Activated T-helper 17 cell treated with anti-CD3 and anti-CD28 coated beads, Interleukin-2, amount 50 U/mL, for 72 hours (primary cell): ENCODE measurements at regions not wholly inside any gene's neighbourhood (a gene's known extent, or its start where the extent isn't known, plus 50 kb on each side); places are given as distances from the start of the nearest gene placed in this dataset.

Experiments
- ATAC-seq: fragments of 150-1000 bp; cut with Tn5 transposase; replicated peaks from 2 replicates; pipeline ENCODE4 v1.10.0; 2021; ENCODE audit warnings: mild to moderate bottlenecking, moderate library complexity
- H3K27ac Mint-ChIP-seq: one replicate; pipeline ENCODE4 v1.8.0; 2022; ENCODE audit warnings: mixed read lengths
- H3K27me3 Mint-ChIP-seq: one replicate; pipeline ENCODE4 v1.8.0; 2022; ENCODE audit warnings: mixed read lengths
- H3K36me3 Mint-ChIP-seq: one replicate; pipeline ENCODE4 v1.8.0; 2022; ENCODE audit warnings: low read depth, mild to moderate bottlenecking, mixed read lengths
- H3K4me1 Mint-ChIP-seq: one replicate; pipeline ENCODE4 v1.8.0; 2022; ENCODE audit warnings: mixed read lengths
- H3K4me3 Mint-ChIP-seq: one replicate; pipeline ENCODE4 v1.8.0; 2022; ENCODE audit warnings: mild to moderate bottlenecking, mixed read lengths
- H3K9me3 Mint-ChIP-seq: one replicate; pipeline ENCODE4 v1.8.0; 2022; ENCODE audit warnings: mixed read lengths

DNA sequence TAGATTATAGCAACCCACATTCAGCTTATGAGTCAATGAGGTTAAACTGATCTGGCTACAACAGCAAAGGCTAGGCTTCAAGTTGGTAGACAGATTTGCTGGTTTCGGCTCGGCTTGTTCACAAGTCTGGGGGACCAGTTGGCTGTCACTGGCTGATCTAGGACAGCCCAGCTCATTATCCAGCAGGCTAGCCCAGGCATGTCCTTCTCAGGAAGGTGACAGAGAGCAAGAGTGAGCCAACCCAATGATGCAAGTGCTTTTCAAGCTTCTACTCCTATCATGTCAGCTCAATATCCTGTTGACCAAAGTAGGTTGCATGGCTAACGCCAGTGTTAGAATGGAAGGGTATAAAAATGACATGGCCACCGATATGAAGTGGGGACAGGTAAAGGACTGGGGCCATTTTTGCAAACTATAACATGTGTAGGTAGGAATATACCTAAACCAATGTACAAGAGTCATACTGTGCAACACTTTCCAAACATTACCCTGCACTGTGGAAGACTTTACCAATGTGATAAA is 220.9 kb upstream of the SOX21 start:
- Mint-ChIP-seq H3K27ac (no peak overlapping the region), H3K36me3 (no peaks in the 10 kb centered on the region), H3K27me3 (peaks cover 13% of the 10 kb centered on the region), H3K4me1 (no peaks in the 10 kb centered on the region), H3K9me3 (peaks cover 5% of the 10 kb centered on the region), H3K4me3 (no peak overlapping the region)
- ATAC-seq, result no peak

DNA sequence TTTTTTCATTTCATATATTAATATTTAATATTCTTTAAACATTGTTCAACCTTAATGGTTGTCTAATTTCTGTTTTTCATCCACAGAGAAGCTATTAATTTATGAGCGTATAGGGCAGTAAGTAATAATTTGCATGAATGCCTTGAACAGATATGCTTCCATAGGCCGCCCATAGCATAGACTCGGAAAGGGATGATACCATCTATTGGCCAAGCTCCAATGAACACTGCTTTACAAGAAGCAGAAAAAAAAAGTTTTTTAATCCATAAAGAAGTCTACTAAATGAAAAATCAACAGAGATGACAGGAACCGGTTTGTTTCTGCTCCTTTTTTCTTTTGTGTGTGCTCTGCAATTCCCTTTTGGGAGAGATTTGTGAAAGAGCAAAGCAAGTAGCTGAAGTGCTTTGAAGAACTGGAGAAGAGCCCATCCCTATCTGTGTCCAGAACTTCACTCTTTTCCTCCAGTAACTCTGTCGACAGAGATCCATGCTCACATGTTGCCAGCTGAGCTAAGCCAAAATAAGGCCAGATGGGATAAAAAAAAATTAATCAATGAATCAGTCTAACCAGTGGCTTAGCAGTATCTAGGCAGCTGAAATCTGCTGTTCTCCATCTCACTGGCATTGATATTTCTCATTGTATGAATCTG is 215.9 kb upstream of the SOX21 start:
- H3K27ac Mint-ChIP-seq, result no peak overlapping the region
- H3K9me3 Mint-ChIP-seq, result peaks cover 5% of the 10 kb centered on the region
- no peak overlapping the region for H3K4me3 Mint-ChIP-seq
- ATAC-seq, result no peak
- peaks cover 9% of the 10 kb centered on the region for H3K27me3 Mint-ChIP-seq
- no peaks in the 10 kb centered on the region for H3K36me3 Mint-ChIP-seq
- no peaks in the 10 kb centered on the region for H3K4me1 Mint-ChIP-seq

DNA sequence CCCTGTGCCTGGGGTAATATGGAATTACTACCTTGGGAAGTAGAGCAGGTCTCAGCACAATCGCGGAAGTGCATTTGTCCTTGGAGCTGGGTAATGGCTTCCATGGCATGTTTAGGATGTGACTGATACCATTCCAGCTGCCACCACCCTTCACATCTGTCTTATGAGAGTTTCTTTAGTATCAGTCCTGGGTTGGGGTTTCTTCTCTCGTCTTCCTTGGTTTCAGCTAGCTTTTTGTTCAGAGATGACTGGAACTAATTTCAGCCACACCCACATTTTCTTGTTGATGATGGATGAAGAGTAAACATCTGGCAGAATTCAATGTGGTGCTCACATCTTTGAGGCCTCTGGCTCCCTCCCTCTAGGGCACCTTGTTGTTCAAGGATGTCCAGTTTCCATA is 212.9 kb upstream of the SOX21 start:
- Mint-ChIP-seq H3K4me3 (no peak overlapping the region), H3K27ac (no peak overlapping the region), H3K36me3 (no peaks in the 10 kb centered on the region), H3K4me1 (no peaks in the 10 kb centered on the region), H3K9me3 (no peaks in the 10 kb centered on the region), H3K27me3 (peaks cover 9% of the 10 kb centered on the region)
- ATAC-seq, result no peak

DNA sequence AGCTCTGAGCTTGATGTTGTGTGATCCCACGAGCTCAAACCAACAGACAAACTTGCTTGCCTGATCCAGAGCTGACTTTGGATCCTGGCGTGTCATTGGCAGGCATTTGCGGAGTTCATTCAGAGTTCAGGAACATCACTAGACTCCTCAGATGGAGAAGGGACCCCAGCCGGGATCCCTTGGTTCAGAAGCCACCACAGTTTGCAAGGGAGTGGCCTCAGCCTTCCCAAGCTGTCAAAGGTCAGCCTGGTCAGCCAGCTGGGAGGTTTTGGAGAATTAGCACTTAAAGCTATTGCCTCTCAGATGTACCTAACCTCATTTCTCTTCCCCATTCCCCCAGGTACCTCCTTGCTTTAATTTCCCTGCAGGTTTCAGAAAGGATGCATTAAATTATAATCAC is 208.8 kb upstream of the SOX21 start:
- Mint-ChIP-seq H3K4me1 (no peaks in the 10 kb centered on the region), H3K9me3 (no peaks in the 10 kb centered on the region), H3K36me3 (no peaks in the 10 kb centered on the region), H3K27ac (no peak overlapping the region), H3K27me3 (peaks cover 9% of the 10 kb centered on the region), H3K4me3 (no peak overlapping the region)
- no peak for ATAC-seq

DNA sequence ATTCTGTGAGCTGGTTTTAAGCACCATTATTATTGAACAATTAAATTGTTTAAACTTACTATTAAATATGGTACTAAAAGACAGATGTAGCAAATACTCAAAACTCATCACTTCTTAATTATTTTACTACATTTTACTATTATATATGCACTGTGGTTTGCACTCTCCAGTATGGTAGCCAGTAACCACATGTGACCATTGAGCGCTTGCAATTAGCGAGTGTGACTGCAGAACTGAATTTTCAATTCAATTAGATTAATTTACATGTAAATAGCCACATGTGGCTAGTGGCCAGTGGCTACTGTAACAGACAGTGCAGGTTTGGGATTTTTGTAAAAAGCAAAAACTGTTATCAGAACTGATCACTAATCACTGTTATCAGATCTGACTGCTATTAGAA is 208.2 kb upstream of the SOX21 start:
- Mint-ChIP-seq H3K4me1 (no peaks in the 10 kb centered on the region), H3K9me3 (no peaks in the 10 kb centered on the region), H3K27me3 (peaks cover 9% of the 10 kb centered on the region), H3K27ac (no peak overlapping the region), H3K4me3 (no peak overlapping the region), H3K36me3 (no peaks in the 10 kb centered on the region)
- ATAC-seq, result no peak

DNA sequence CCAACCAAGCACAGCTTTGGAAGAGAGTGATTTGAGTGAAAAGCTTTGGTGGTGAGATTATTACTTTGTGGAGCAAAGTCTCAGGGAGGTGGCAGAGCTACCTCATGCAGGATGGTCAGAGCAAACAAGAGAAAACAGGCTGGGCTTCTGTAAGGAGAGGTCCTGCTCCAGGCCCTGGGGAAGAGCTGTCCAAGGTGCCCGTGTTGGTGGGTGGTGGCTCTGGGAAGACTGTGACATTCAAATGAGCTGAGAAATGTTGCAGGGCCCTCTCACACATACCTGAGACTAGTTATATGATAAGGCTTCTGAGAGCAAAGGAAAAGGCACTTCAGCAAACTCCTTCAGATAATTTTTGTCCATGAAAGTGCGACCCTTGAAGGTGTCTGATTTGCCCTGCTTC is 205.5 kb upstream of the SOX21 start:
- no peak overlapping the region for H3K27ac Mint-ChIP-seq
- no peak overlapping the region for H3K4me3 Mint-ChIP-seq
- no peak for ATAC-seq
- no peaks in the 10 kb centered on the region for H3K9me3 Mint-ChIP-seq
- peaks cover 11% of the 10 kb centered on the region for H3K27me3 Mint-ChIP-seq
- no peaks in the 10 kb centered on the region for H3K36me3 Mint-ChIP-seq
- H3K4me1 Mint-ChIP-seq, result no peaks in the 10 kb centered on the region

DNA sequence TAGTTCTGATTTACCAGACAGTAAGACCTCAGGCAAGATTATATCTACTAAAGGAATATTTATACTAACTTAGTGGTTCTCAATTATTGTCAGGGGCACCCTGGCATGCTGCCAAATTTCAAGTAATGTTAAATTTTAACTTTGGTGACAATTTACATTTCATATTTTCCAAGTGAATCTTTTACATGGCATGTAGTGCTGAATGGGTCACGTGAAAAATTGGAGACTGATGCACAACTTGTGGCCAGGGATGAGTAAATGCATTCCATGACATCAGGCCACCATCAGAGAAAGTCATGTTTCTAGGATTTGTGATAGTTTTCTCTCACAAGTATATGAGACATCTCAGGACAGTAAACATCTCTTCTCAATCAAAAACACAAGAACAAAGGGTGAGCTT is 202.6 kb upstream of the SOX21 start:
- Mint-ChIP-seq H3K4me3 (no peak overlapping the region), H3K36me3 (no peaks in the 10 kb centered on the region), H3K9me3 (no peaks in the 10 kb centered on the region), H3K4me1 (no peaks in the 10 kb centered on the region), H3K27me3 (peaks cover 28% of the 10 kb centered on the region), H3K27ac (no peak overlapping the region)
- no peak for ATAC-seq

DNA sequence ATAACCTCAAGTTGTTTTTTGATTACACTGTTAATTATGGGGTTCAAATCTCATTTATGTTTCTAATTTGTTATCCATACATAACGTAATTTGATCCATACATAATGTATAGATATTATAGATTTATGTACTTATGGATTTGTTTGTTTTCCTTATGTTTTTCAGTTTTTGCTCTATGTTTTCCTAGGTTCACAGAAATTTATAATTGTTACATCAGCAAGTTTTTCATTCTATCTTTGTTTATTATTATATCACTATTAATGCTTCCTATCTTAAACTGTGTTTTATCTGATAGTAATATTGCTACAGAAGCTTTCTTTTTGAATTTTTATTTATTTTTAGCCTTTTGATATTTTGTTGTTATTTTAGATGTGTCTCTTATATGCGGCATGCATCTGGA is 194.3 kb upstream of the SOX21 start:
- ATAC-seq, result no peak
- no peak overlapping the region for H3K4me3 Mint-ChIP-seq
- H3K27me3 Mint-ChIP-seq, result peaks cover 24% of the 10 kb centered on the region
- H3K4me1 Mint-ChIP-seq, result no peaks in the 10 kb centered on the region
- no peaks in the 10 kb centered on the region for H3K36me3 Mint-ChIP-seq
- H3K9me3 Mint-ChIP-seq, result no peaks in the 10 kb centered on the region
- no peak overlapping the region for H3K27ac Mint-ChIP-seq

DNA sequence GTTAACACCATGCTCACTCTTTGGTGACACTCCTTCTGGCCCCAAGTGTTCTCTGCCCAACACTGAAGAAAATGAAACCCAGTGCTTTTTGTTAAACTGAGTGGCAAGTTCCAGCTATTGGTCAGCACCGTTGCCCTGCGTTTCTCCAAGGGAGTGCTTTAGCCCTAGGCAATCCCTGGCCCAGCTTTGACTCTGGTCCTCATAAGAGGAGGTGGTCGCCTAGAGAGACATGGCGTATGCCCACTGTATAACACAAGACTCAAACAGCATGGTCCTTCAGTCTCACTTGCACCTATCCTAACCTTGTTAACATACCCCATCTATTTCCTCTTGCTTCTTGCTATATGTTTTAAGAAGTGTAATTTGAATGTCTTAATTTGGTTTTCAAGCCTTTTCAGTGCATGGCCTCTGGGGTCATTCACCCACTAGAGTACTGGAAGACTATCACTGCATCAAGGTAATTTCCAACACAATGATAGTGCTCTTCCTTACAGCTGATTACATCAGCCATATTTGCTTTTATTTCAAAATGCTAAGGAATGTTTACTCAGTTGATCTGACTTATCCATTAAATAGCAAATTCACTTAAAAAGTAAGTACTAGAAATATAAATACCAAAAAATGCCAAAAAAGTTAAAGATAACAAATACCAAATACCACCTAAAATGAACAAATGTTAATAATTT is 190.5 kb upstream of the SOX21 start:
- no peak for ATAC-seq
- Mint-ChIP-seq H3K9me3 (no peaks in the 10 kb centered on the region), H3K36me3 (no peaks in the 10 kb centered on the region), H3K27me3 (peaks cover 3% of the 10 kb centered on the region), H3K4me1 (no peaks in the 10 kb centered on the region), H3K4me3 (no peak overlapping the region), H3K27ac (no peak overlapping the region)

DNA sequence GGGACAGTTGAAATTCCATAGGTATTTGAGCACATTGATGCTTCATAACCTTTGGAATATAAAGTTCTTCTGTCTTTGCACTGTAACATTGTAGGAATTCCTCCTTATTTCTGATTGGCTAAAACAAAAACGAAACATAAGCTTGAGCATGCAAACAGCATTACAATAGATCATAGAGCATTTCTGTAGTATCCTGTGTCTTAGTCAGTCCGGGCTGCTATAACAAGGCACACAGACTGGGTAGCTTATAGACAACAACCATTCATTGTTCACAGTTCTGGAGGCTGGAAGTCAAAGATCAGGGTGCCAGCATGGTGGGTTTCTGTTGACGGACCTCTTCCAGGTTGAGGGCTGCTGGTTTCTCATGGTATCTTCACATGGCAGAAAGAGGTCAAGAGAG is 188.7 kb upstream of the SOX21 start:
- H3K27ac Mint-ChIP-seq, result no peak overlapping the region
- H3K36me3 Mint-ChIP-seq, result no peaks in the 10 kb centered on the region
- no peak for ATAC-seq
- H3K27me3 Mint-ChIP-seq, result peaks cover 3% of the 10 kb centered on the region
- no peaks in the 10 kb centered on the region for H3K9me3 Mint-ChIP-seq
- H3K4me3 Mint-ChIP-seq, result no peak overlapping the region
- no peaks in the 10 kb centered on the region for H3K4me1 Mint-ChIP-seq

DNA sequence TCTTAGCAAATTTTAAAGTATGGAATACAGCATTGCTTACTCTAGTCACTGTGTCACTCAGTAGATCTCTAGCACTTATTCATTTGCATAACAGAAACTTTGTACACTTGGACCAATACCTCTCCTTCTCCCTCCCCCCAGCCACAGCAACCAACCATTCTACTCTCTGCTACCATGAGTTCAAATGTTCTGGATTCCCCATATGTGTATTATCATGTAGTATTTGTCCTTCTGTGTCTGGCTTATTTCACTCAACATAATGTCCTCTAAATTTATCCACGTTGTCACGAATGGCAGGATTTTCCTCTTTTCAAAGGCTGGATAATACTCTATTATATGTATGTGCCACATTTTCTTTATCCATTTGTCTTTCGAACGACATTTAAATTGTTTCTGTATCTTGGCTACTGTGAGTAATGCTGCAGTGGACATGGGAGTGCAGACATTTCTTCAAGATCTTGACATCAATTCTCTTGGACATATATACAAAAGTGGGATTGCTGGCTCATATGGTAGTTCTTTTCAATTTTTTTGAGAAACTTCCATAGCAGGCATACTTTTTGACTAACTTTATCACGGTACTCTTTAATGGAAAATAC is 184.5 kb upstream of the SOX21 start:
- no peak for ATAC-seq
- Mint-ChIP-seq H3K36me3 (no peaks in the 10 kb centered on the region), H3K4me3 (no peak overlapping the region), H3K27ac (no peak overlapping the region), H3K9me3 (no peaks in the 10 kb centered on the region), H3K27me3 (no peaks in the 10 kb centered on the region), H3K4me1 (no peaks in the 10 kb centered on the region)

DNA sequence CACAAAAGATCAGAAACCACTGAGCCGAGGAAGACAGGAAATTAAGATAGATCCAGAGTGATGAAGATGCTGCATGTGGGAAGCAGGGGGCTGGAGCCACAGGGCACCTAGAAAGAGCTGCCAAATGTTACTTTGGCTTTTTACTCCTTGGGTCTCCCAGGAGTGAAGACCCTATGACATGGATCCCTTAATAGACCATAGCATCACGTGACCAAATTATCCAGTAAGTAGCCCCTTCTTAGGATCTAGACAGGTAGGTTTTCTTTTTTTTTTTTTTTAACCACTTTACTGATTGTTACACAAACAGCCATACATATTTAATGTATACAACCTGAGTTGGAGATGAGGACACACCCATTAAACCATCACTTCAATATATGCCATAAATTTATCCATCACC is 183.9 kb upstream of the SOX21 start:
- no peak for ATAC-seq
- no peaks in the 10 kb centered on the region for H3K27me3 Mint-ChIP-seq

DNA sequence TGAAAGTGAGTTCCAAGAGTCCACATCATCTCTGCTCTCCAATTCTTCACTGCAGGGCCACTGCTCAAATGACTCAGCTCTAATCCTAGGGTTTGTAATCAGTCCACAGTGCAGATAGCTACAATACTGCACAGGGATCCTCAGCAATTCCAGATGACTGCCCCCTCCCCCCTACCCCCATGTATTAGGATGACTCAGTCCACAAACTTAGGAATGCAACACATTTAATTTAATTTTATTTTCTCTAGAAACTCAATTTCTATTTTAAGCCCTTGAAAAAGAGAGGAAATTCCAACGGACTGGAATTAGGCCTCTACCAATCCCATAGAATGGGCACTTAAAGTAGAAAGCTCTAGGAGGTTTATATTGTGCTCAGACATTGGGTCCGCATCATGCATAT is 173.8 kb upstream of the SOX21 start:
- no peaks in the 10 kb centered on the region for H3K9me3 Mint-ChIP-seq
- H3K27me3 Mint-ChIP-seq, result peaks cover 4% of the 10 kb centered on the region
- H3K27ac Mint-ChIP-seq, result no peak overlapping the region
- no peaks in the 10 kb centered on the region for H3K4me1 Mint-ChIP-seq
- no peak for ATAC-seq
- no peak overlapping the region for H3K4me3 Mint-ChIP-seq
- no peaks in the 10 kb centered on the region for H3K36me3 Mint-ChIP-seq

More for the DNA sequence above, 183.9 kb upstream of the SOX21 start:
- H3K27ac Mint-ChIP-seq, result no peak overlapping the region
- no peak overlapping the region for H3K4me3 Mint-ChIP-seq
- H3K36me3 Mint-ChIP-seq, result no peaks in the 10 kb centered on the region
- no peaks in the 10 kb centered on the region for H3K4me1 Mint-ChIP-seq
- no peaks in the 10 kb centered on the region for H3K9me3 Mint-ChIP-seq

DNA sequence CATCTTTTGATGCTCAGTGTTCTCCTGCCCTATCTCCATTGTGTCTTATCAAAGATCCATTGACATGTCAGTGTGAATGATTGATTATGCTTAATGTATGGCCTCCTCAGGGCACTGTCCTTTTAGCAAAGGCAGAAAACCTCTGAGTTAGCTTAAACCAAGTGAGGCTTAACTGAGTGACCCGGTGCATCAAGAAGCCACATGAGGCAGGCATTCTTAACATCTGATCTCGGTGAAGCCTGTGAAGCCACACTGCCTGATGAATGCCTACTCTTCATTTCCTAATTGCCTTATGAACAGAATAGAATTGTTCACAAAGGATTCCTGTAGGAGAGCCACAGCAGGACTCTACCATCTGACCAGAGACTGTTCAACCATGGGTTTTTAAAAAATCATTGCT is 168.1 kb upstream of the SOX21 start:
- H3K27me3 Mint-ChIP-seq, result no peaks in the 10 kb centered on the region
- no peaks in the 10 kb centered on the region for H3K36me3 Mint-ChIP-seq
- no peak overlapping the region for H3K27ac Mint-ChIP-seq
- no peaks in the 10 kb centered on the region for H3K9me3 Mint-ChIP-seq
- H3K4me3 Mint-ChIP-seq, result no peak overlapping the region
- ATAC-seq, result no peak
- no peaks in the 10 kb centered on the region for H3K4me1 Mint-ChIP-seq

DNA sequence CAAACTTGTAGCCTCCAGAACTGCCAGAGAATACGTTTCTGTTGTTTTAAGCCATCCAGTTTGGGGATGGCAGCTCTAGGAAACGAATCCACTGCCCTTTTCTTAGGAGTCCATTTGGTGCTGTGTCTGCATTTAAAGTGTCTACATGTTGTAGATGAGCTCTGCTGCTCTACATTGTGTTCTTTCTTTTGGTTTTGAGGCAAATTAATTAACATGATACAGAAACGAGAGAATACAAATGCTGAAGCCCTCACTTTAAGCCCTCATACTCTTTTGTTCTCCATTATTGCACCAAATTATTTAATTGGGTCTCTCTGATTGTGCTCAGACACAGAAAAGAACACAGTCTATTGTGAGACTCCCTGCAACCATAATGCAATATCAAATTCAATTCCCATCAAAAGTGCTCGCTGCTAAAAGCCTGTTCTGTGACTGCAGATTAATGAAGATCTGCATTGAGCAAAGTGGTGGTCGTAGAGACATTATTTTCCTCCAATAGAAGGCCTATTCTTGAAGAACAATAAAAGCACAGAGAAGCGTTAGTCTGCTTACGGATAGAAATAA is 166.3 kb upstream of the SOX21 start:
- Mint-ChIP-seq H3K4me1 (no peaks in the 10 kb centered on the region), H3K27ac (no peak overlapping the region), H3K9me3 (no peaks in the 10 kb centered on the region), H3K27me3 (no peaks in the 10 kb centered on the region), H3K4me3 (no peak overlapping the region), H3K36me3 (no peaks in the 10 kb centered on the region)
- ATAC-seq, result no peak
